ENCODE measurements at regions not wholly inside any gene's neighbourhood (a gene's known extent, or its start where the extent isn't known, plus 50 kb on each side); places are given as distances from the start of the nearest gene placed in this dataset.
"Not testable (repeated sequence)": the region's sequence is repeated elsewhere in the genome, so short reads cannot be mapped to it uniquely, and the experiment has no call there.

- no peak for DNase-seq (ENCODE audit: low read depth)
- H3K4me3 ChIP-seq (ENCODE audit: low read depth, low read length), result no peak overlapping the region
- TF ChIP-seq, protein P1, sequence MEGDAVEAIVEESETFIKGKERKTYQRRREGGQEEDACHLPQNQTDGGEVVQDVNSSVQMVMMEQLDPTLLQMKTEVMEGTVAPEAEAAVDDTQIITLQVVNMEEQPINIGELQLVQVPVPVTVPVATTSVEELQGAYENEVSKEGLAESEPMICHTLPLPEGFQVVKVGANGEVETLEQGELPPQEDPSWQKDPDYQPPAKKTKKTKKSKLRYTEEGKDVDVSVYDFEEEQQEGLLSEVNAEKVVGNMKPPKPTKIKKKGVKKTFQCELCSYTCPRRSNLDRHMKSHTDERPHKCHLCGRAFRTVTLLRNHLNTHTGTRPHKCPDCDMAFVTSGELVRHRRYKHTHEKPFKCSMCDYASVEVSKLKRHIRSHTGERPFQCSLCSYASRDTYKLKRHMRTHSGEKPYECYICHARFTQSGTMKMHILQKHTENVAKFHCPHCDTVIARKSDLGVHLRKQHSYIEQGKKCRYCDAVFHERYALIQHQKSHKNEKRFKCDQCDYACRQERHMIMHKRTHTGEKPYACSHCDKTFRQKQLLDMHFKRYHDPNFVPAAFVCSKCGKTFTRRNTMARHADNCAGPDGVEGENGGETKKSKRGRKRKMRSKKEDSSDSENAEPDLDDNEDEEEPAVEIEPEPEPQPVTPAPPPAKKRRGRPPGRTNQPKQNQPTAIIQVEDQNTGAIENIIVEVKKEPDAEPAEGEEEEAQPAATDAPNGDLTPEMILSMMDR (conservative IDR thresholded peaks at IDR 0.05; ENCODE audit: low read depth, low read length), result no peak
These were observed 113.2 kb upstream of the SNX2 start for GRCh38 chr5:122661496-122662180.

DNA sequence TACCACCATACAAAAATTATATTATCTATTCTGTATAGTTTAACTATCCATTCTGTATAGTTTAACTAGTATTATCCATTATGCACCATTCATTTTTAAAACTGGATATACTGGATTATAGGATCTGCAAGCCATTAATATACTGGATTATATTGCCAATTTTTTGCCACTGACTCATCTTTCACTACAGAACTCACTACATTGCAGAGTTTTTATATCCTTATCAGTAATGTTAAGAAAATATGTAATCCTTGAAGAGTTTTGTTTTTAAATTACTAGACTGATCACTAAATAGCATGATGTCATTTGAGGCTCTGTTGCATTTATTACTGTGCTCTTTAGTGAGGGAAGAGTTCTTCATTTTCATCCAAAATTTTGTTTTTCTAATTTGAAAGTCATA lies 109.8 kb upstream of the SNX2 start:
- TF ChIP-seq, protein P1 (conservative IDR thresholded peaks at IDR 0.05; ENCODE audit: low read depth, low read length), result no peak
- H3K4me3 ChIP-seq (ENCODE audit: low read depth, low read length), result no peak overlapping the region
- no peak for DNase-seq (ENCODE audit: low read depth)

- TF ChIP-seq, protein P1 (conservative IDR thresholded peaks at IDR 0.05; ENCODE audit: low read depth, low read length), result no peak
- no peak overlapping the region for H3K4me3 ChIP-seq (ENCODE audit: low read depth, low read length)
- no peak for DNase-seq (ENCODE audit: low read depth)
These were observed 106.3 kb upstream of the SNX2 start for GRCh38 chr5:122668552-122668951.

DNA sequence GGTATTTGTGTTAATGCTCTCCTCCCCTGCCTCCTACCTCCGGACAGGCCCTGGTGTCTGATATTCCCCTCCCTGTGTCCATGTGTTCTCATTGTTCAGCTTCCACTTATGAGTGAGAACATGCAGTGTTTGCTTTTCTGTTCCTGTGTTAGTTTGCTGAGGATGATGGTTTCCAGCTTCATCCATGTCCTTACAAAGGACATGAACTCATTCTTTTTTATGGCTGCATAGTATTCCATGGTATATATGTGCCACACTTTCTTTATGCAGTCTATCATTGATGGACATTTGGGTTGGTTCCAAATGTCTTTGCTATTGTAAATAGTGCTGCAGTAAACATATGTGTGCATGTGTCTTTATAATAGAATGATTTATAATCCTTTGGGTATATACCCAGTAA lies 105.2 kb upstream of the SNX2 start:
- not testable (repeated sequence) for DNase-seq (ENCODE audit: low read depth); H3K4me3 ChIP-seq (ENCODE audit: low read depth, low read length)

DNA sequence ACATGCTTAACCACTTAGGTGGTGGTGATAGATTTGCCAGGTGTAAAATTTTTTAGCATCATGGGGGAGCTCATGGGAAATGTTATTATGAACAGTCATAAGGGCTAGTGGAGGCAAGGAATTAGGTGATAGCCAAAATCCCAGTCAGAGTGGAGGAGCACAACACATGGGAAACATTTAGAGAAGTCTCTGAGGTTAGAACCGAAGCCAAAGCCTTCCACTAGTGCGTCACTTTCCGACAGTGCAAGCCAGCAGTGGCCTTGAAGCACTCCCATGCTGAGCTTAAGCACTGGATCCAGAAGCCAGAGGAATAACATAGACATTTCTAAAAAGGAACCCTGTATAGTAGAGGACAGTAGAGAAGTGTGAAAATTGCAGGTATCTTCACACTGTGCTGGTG lies 101.5 kb upstream of the SNX2 start:
- H3K4me3 ChIP-seq (ENCODE audit: low read depth, low read length), result no peak overlapping the region
- TF ChIP-seq, protein P1 (conservative IDR thresholded peaks at IDR 0.05; ENCODE audit: low read depth, low read length), result no peak
- DNase-seq (ENCODE audit: low read depth), result no peak

DNA sequence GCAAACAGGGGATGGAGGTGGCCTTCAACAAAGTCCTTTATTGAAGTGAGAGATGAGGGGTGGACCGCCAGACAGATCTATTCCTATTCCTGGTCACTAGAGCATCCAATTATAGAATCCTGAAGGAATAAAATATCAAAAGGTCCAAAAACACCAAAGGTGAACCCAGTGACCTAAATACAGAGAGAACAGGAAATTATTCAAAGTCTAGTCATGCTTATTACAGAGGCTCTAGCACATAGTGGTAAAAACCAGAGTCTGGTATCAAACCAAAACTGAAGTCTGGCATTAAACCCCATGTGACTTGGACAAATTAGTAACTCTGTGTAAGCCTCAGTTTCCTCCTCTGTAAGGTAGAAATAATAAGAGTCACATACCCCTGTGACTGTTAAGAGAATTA lies 100.5 kb upstream of the SNX2 start:
- no peak for DNase-seq (ENCODE audit: low read depth)
- TF ChIP-seq, protein P1 (conservative IDR thresholded peaks at IDR 0.05; ENCODE audit: low read depth, low read length), result no peak
- H3K4me3 ChIP-seq (ENCODE audit: low read depth, low read length), result no peak overlapping the region

DNA sequence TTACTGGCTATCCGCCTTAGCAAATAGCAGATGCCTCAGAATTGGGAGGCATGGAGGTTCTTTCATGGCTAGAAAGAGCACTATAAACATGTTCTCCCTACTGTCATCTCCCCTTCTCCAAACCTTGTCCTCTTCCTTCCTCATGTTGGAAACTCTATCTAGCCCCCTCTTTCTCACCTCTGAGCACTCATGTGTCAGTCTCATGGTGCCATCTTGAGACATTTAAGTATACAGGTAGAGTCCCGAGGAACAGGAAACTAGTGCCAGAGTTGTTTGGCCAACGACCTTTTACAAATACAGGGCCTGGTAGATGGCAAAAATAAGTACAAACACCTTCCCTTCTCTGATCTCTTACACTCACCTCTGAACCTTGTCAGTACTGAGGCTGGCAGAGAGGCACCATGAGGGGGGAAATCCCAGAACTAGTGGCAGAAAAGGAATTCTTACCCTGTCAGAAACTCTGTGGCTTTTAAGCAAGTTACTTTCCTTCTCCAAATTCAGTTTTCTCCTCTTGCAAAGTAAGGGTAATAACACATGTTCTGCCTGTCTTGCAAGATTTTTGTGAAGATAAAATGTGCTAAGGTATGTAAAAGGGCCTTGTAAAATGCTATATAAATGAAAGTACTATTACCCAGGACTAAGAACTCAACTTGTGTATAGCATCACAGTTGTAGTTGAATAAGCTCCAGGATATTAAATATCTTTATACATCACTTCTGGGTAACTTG lies 94.1 kb upstream of the SNX2 start:
- DNase-seq (ENCODE audit: low read depth), result no peak
- TF ChIP-seq, protein P1 (conservative IDR thresholded peaks at IDR 0.05; ENCODE audit: low read depth, low read length), result no peak
- H3K4me3 ChIP-seq (ENCODE audit: low read depth, low read length), result no peak overlapping the region

Data from epithelial cell of proximal tubule (primary cell).